GM23338 (cell line): ENCODE measurements at regions not wholly inside any gene's neighbourhood (a gene's known extent, or its start where the extent isn't known, plus 50 kb on each side); places are given as distances from the start of the nearest gene placed in this dataset.

Experiments
- ATAC-seq: fragments of 200-7000 bp; cut with Tn5 transposase; 3 replicates; pipeline ENCODE4 v1.9.1; 2020
- DNase-seq: peaks from one replicate; pipeline ENCODE4 v3.0.0-alpha.2; 2015; ENCODE audit warnings: low spot score
- H2AFZ ChIP-seq: fragments of 200-600 bp; sonication (generic); 2 replicates; pipeline ENCODE4 v1.8.0; 2016; ENCODE audit warnings: antibody characterized with exemption, mild to moderate bottlenecking, moderate library complexity
- H3F3A ChIP-seq: fragments of 200-600 bp; sonication (generic); replicated peaks from 2 replicates; pipeline ENCODE4 v1.8.0; 2017; ENCODE audit warnings: antibody characterized with exemption, mixed run types, low read depth
- H3K27ac ChIP-seq: fragments of 200-600 bp; sonication (generic); 2 replicates; pipeline ENCODE4 v1.6.1; 2016; ENCODE audit warnings: low read depth
- H3K27me3 ChIP-seq: fragments of 200-600 bp; sonication (generic); 2 replicates; pipeline ENCODE4 v1.8.0; 2016; ENCODE audit warnings: mild to moderate bottlenecking, mixed run types, moderate library complexity; ENCODE audit not compliant: insufficient read depth
- H3K36me3 ChIP-seq: fragments of 200-600 bp; sonication (generic); 2 replicates; pipeline ENCODE4 v1.8.0; 2016; ENCODE audit warnings: mild to moderate bottlenecking; ENCODE audit not compliant: insufficient read depth
- H3K4me1 ChIP-seq: fragments of 200-600 bp; sonication (generic); 2 replicates; pipeline ENCODE4 v1.8.0; 2016; ENCODE audit warnings: mild to moderate bottlenecking, moderate library complexity; ENCODE audit not compliant: insufficient read depth
- H3K4me2 ChIP-seq: fragments of 200-600 bp; sonication (generic); 2 replicates; pipeline ENCODE4 v1.7.1; 2017; ENCODE audit warnings: mixed run types
- H3K4me3 ChIP-seq: fragments of 200-600 bp; sonication (generic); 2 replicates; pipeline ENCODE4 v1.6.1; 2016; ENCODE audit warnings: mixed run types
- H3K79me2 ChIP-seq: fragments of 200-600 bp; sonication (generic); replicated peaks from 2 replicates; pipeline ENCODE4 v1.8.0; 2017; ENCODE audit warnings: mild to moderate bottlenecking; ENCODE audit not compliant: insufficient read depth
- H3K9me2 ChIP-seq: fragments of 200-600 bp; sonication (generic); 2 replicates; pipeline ENCODE4 v1.8.0; 2017; ENCODE audit not compliant: insufficient read depth
- H4K20me1 ChIP-seq: fragments of 200-600 bp; sonication (generic); replicated peaks from 2 replicates; pipeline ENCODE4 v1.8.0; 2017; ENCODE audit warnings: mild to moderate bottlenecking; ENCODE audit not compliant: insufficient read depth
- H3K27ac Mint-ChIP-seq: 2 replicates; pipeline ENCODE4 v1.8.0; 2020; ENCODE audit warnings: inconsistent platforms, mild to moderate bottlenecking, moderate library complexity, mixed read lengths
- H3K27me3 Mint-ChIP-seq: 3 replicates; pipeline ENCODE4 v1.8.0; 2022; ENCODE audit warnings: low read depth, mild to moderate bottlenecking, moderate library complexity, mixed read lengths, inconsistent platforms; ENCODE audit not compliant: insufficient read depth, poor library complexity
- H3K36me3 Mint-ChIP-seq: 3 replicates; pipeline ENCODE4 v1.8.0; 2021; ENCODE audit warnings: low read depth, mild to moderate bottlenecking, inconsistent platforms, moderate library complexity, mixed read lengths
- H3K4me1 Mint-ChIP-seq: 3 replicates; pipeline ENCODE4 v1.8.0; 2020; ENCODE audit warnings: mild to moderate bottlenecking, inconsistent platforms, mixed read lengths
- H3K4me3 Mint-ChIP-seq: 3 replicates; pipeline ENCODE4 v1.8.0; 2021; ENCODE audit warnings: moderate library complexity, mild to moderate bottlenecking, inconsistent platforms, mixed read lengths
- H3K9me3 Mint-ChIP-seq: 3 replicates; pipeline ENCODE4 v1.8.0; 2020; ENCODE audit warnings: moderate library complexity, mild to moderate bottlenecking, inconsistent platforms, mixed read lengths
- CREB1 ChIP-seq: fragments of 250-450 bp; sonication (Bioruptor Pico); IDR thresholded peaks from 2 replicates; pipeline ENCODE4 v1.5.0; 2020; ENCODE audit warnings: low read depth, mild to moderate bottlenecking, moderate library complexity
- CTCF ChIP-seq, 2 experiments: fragments of 200-600 bp in 1 of 2; sonication (generic) in 1 of 2; conservative IDR thresholded peaks; 2 replicates each; pipeline versions ENCODE4 v1.5.1 to v1.6.1; 2016 to 2017; ENCODE audit warnings: antibody characterized with exemption in 2 of 2, low read depth in 2 of 2, mild to moderate bottlenecking in 2 of 2, moderate library complexity in 1 of 2
- EZH2 ChIP-seq: fragments of 200-600 bp; sonication (generic); IDR thresholded peaks from one replicate; pipeline ENCODE4 v1.8.0; 2017; ENCODE audit warnings: antibody characterized with exemption, mild to moderate bottlenecking, low read depth; ENCODE audit not compliant: unreplicated experiment
- EZH2phosphoT487 ChIP-seq: fragments of 200-600 bp; sonication (generic); IDR thresholded peaks from one replicate; pipeline ENCODE4 v1.8.1; 2018; ENCODE audit warnings: antibody characterized with exemption; ENCODE audit not compliant: unreplicated experiment
- JUNB ChIP-seq: IDR thresholded peaks from one replicate; pipeline ENCODE4 v1.6.1; 2016; ENCODE audit warnings: antibody characterized with exemption; ENCODE audit not compliant: unreplicated experiment
- NANOG ChIP-seq: IDR thresholded peaks from 2 replicates; pipeline ENCODE4 v1.6.1; 2016; ENCODE audit warnings: antibody characterized with exemption, borderline replicate concordance
- POLR2AphosphoS5 ChIP-seq: IDR thresholded peaks from 2 replicates; pipeline ENCODE4 v1.6.1; 2016; ENCODE audit warnings: antibody characterized with exemption, low read depth
- REST ChIP-seq: IDR thresholded peaks from one replicate; pipeline ENCODE4 v1.6.1; 2018; ENCODE audit warnings: antibody characterized with exemption; ENCODE audit not compliant: unreplicated experiment
- STAT1 ChIP-seq: IDR thresholded peaks from one replicate; pipeline ENCODE4 v1.6.1; 2016; ENCODE audit warnings: antibody characterized with exemption; ENCODE audit not compliant: unreplicated experiment
- ZNF114 ChIP-seq: fragments of 250-450 bp; sonication (Bioruptor Pico); IDR thresholded peaks from 2 replicates; pipeline ENCODE4 v1.5.0; 2020; ENCODE audit warnings: mild to moderate bottlenecking, moderate library complexity
- ZNF331 ChIP-seq: fragments of 250-450 bp; sonication (Bioruptor Pico); IDR thresholded peaks from 2 replicates; pipeline ENCODE4 v1.5.0; 2020; ENCODE audit warnings: low read depth, mild to moderate bottlenecking, moderate library complexity
- ZNF462 ChIP-seq: fragments of 250-450 bp; sonication (Bioruptor Pico); IDR thresholded peaks from 2 replicates; pipeline ENCODE4 v1.5.0; 2020; ENCODE audit warnings: mild to moderate bottlenecking, moderate library complexity
- TF ChIP-seq, protein P1 (sequence below): IDR thresholded peaks from 2 replicates; pipeline ENCODE4 v1.6.1; 2016; ENCODE audit warnings: antibody characterized with exemption

- no peaks in the 10 kb centered on the region for H3K79me2 ChIP-seq
- no peak for DNase-seq
- no peaks in the 10 kb centered on the region for H3K9me2 ChIP-seq
- TF ChIP-seq, protein P1, sequence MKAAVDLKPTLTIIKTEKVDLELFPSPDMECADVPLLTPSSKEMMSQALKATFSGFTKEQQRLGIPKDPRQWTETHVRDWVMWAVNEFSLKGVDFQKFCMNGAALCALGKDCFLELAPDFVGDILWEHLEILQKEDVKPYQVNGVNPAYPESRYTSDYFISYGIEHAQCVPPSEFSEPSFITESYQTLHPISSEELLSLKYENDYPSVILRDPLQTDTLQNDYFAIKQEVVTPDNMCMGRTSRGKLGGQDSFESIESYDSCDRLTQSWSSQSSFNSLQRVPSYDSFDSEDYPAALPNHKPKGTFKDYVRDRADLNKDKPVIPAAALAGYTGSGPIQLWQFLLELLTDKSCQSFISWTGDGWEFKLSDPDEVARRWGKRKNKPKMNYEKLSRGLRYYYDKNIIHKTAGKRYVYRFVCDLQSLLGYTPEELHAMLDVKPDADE, result no peak
- no peak for TF ChIP-seq ZNF331 (CRISPR knock-in tag)
- no peak for TF ChIP-seq CTCF (conservative IDR thresholded peaks at IDR 0.05; ENCODE audit: low read depth in 2 of 2)
- no peak for TF ChIP-seq EZH2phosphoT487
- no peak for TF ChIP-seq CREB1
- TF ChIP-seq JUNB, result no peak
- no peak for TF ChIP-seq STAT1
- no peak for TF ChIP-seq ZNF114 (CRISPR knock-in tag)
- no peak for TF ChIP-seq POLR2AphosphoS5
- no peak for TF ChIP-seq ZNF462
- no peak for TF ChIP-seq EZH2
- no peak for TF ChIP-seq REST
- TF ChIP-seq NANOG, result no peak
- H4K20me1 ChIP-seq, result no peaks in the 10 kb centered on the region
- H3K36me3 ChIP-seq, result no peaks in the 10 kb centered on the region
- Mint-ChIP-seq H3K4me3 (no peak overlapping the region), H3K4me1 (peaks cover 14% of the 10 kb centered on the region), H3K27ac (no peak overlapping the region), H3K27me3 (peaks cover 2% of the 10 kb centered on the region), H3K9me3 (no peaks in the 10 kb centered on the region), H3K36me3 (no peaks in the 10 kb centered on the region)
- no peak overlapping the region for H3K4me2 ChIP-seq
- H3F3A ChIP-seq, result no peaks in the 10 kb centered on the region
- no peaks in the 10 kb centered on the region; the same call in 1 of the 2 replicates for H3K4me1 ChIP-seq
- H3K4me3 ChIP-seq, result no peak overlapping the region
- ATAC-seq, result no peak
- H3K27me3 ChIP-seq, result no peaks in the 10 kb centered on the region
- 0 out of 2 replicates have a peak overlapping the region, but pooled peaks have one; percentile 27 for H3K27ac ChIP-seq
- no peak overlapping the region for H2AFZ ChIP-seq
Observed at GRCh38 chr4:112882286-112882685, 167.2 kb upstream of the ANK2 start.
